SU-DHL-6 (cell line): ENCODE measurements at regions not wholly inside any gene's neighbourhood (a gene's known extent, or its start where the extent isn't known, plus 50 kb on each side); places are given as distances from the start of the nearest gene placed in this dataset.

Experiments
- EZH2phosphoT487 ChIP-seq: fragments of 200-600 bp; sonication (generic), shearing (Covaris generic); conservative IDR thresholded peaks from 2 replicates; pipeline ENCODE4 v1.6.1; 2018; ENCODE audit warnings: mild to moderate bottlenecking, antibody characterized with exemption, low read length, moderate library complexity, mixed read lengths
- TF ChIP-seq, protein P1 (sequence below): fragments of 200-600 bp; sonication (generic); IDR thresholded peaks from one replicate; pipeline ENCODE4 v1.5.1; 2017; ENCODE audit warnings: antibody characterized with exemption, mild to moderate bottlenecking, low read length, moderate library complexity; ENCODE audit not compliant: insufficient read depth, poor library complexity, severe bottlenecking

DNA sequence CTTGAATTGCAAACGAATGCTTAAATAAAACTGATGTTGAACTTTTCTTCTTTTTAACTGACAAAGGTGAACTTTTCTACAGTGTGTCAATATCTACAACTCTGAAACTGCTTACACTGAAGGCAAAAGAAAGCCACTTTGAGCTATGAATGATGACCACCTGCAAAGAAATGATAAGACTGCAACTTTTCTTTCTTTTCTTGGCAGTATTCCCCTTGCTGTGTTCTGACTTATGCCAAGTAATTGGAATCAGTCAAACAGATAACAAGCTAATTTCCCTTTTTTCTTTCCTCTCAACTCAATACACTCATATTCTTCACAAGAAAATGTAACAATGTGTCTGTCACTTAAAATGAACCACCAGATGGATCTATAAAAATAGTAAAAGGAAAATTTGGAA, 588.1 kb upstream of the BRINP3 start:
- TF ChIP-seq, protein P1, sequence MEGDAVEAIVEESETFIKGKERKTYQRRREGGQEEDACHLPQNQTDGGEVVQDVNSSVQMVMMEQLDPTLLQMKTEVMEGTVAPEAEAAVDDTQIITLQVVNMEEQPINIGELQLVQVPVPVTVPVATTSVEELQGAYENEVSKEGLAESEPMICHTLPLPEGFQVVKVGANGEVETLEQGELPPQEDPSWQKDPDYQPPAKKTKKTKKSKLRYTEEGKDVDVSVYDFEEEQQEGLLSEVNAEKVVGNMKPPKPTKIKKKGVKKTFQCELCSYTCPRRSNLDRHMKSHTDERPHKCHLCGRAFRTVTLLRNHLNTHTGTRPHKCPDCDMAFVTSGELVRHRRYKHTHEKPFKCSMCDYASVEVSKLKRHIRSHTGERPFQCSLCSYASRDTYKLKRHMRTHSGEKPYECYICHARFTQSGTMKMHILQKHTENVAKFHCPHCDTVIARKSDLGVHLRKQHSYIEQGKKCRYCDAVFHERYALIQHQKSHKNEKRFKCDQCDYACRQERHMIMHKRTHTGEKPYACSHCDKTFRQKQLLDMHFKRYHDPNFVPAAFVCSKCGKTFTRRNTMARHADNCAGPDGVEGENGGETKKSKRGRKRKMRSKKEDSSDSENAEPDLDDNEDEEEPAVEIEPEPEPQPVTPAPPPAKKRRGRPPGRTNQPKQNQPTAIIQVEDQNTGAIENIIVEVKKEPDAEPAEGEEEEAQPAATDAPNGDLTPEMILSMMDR = no peak
- TF ChIP-seq EZH2phosphoT487 = no peak
